ENCODE measurements at regions not wholly inside any gene's neighbourhood (a gene's known extent, or its start where the extent isn't known, plus 50 kb on each side); places are given as distances from the start of the nearest gene placed in this dataset.
A peak's percentile ranks its signal among the peaks of the same experiment; 100 is the strongest.

- TF ChIP-seq CTCF (conservative IDR thresholded peaks at IDR 0.05), result peak; percentile 78
- peaks cover 4% of the 10 kb centered on the region for H3K27me3 Mint-ChIP-seq
Observed at GRCh38 chr6:103797738-103798137, 1062.0 kb downstream of the HACE1 start.

GRCh38 chr6:103791458-103791857, 1068.3 kb downstream of the HACE1 start:
- no peaks in the 10 kb centered on the region for H3K36me3 Mint-ChIP-seq

More at GRCh38 chr6:103797738-103798137, 1062.0 kb downstream of the HACE1 start:
- Mint-ChIP-seq H3K4me3 (no peak overlapping the region), H3K27ac (no peak overlapping the region), H3K4me1 (ENCODE audit: unreplicated experiment) (peaks cover 3% of the 10 kb centered on the region), H3K36me3 (no peaks in the 10 kb centered on the region), H3K9me3 (no peaks in the 10 kb centered on the region)
- DNase-seq (ENCODE audit: extremely low spot score, unreplicated experiment), result no peak

GRCh38 chr6:103784117-103784516, 1075.6 kb downstream of the HACE1 start:
- Mint-ChIP-seq H3K27me3 (peaks cover 3% of the 10 kb centered on the region), H3K36me3 (no peaks in the 10 kb centered on the region), H3K4me3 (no peak overlapping the region), H3K27ac (no peak overlapping the region), H3K4me1 (ENCODE audit: unreplicated experiment) (peaks cover 4% of the 10 kb centered on the region), H3K9me3 (no peaks in the 10 kb centered on the region)
- no peak for TF ChIP-seq CTCF (conservative IDR thresholded peaks at IDR 0.05)
- DNase-seq (ENCODE audit: extremely low spot score, unreplicated experiment), result no peak

More at GRCh38 chr6:103791458-103791857, 1068.3 kb downstream of the HACE1 start:
- H3K27me3 Mint-ChIP-seq, result no peaks in the 10 kb centered on the region
- no peak overlapping the region for H3K27ac Mint-ChIP-seq
- TF ChIP-seq CTCF (conservative IDR thresholded peaks at IDR 0.05), result no peak
- no peaks in the 10 kb centered on the region for H3K9me3 Mint-ChIP-seq
- H3K4me3 Mint-ChIP-seq, result no peak overlapping the region
- no peak for DNase-seq (ENCODE audit: extremely low spot score, unreplicated experiment)
- no peaks in the 10 kb centered on the region for H3K4me1 Mint-ChIP-seq (ENCODE audit: unreplicated experiment)

- Mint-ChIP-seq H3K36me3 (no peaks in the 10 kb centered on the region), H3K4me1 (ENCODE audit: unreplicated experiment) (peaks cover 4% of the 10 kb centered on the region), H3K27me3 (peaks cover 3% of the 10 kb centered on the region), H3K4me3 (no peak overlapping the region), H3K27ac (no peak overlapping the region), H3K9me3 (no peaks in the 10 kb centered on the region)
- DNase-seq (ENCODE audit: extremely low spot score, unreplicated experiment), result no peak
- no peak for TF ChIP-seq CTCF (conservative IDR thresholded peaks at IDR 0.05)
Observed at GRCh38 chr6:103783329-103783728, 1076.4 kb downstream of the HACE1 start.

- TF ChIP-seq CTCF (conservative IDR thresholded peaks at IDR 0.05), result no peak
- Mint-ChIP-seq H3K4me1 (ENCODE audit: unreplicated experiment) (no peaks in the 10 kb centered on the region), H3K27ac (no peak overlapping the region), H3K4me3 (no peak overlapping the region), H3K36me3 (no peaks in the 10 kb centered on the region), H3K27me3 (no peaks in the 10 kb centered on the region), H3K9me3 (no peaks in the 10 kb centered on the region)
- no peak for DNase-seq (ENCODE audit: extremely low spot score, unreplicated experiment)
Observed at GRCh38 chr6:103769431-103769830, 1090.3 kb downstream of the HACE1 start.

- H3K9me3 Mint-ChIP-seq, result no peaks in the 10 kb centered on the region
- H3K4me1 Mint-ChIP-seq (ENCODE audit: unreplicated experiment), result no peaks in the 10 kb centered on the region
- TF ChIP-seq CTCF (conservative IDR thresholded peaks at IDR 0.05), result no peak
- no peaks in the 10 kb centered on the region for H3K27me3 Mint-ChIP-seq
- no peak overlapping the region for H3K4me3 Mint-ChIP-seq
- no peaks in the 10 kb centered on the region for H3K36me3 Mint-ChIP-seq
- H3K27ac Mint-ChIP-seq, result no peak overlapping the region
- no peak for DNase-seq (ENCODE audit: extremely low spot score, unreplicated experiment)
Observed at GRCh38 chr6:103750603-103751002, 1109.1 kb downstream of the HACE1 start.

Data from type B pancreatic cell (in vitro differentiated cells).